CD4-positive, alpha-beta T cell treated with Interleukin-4 for 4 hours (primary cell): ENCODE measurements at regions not wholly inside any gene's neighbourhood (a gene's known extent, or its start where the extent isn't known, plus 50 kb on each side); places are given as distances from the start of the nearest gene placed in this dataset.
"Not testable (repeated sequence)": the region's sequence is repeated elsewhere in the genome, so short reads cannot be mapped to it uniquely, and the experiment has no call there.

Experiments
- DNase-seq: peaks from one replicate; pipeline ENCODE4 v3.0.0-alpha.2; 2020

- not testable (repeated sequence) for DNase-seq
Measured at GRCh38 chr7:118956285-118956684, 731.8 kb downstream of the ANKRD7 start.

- DNase-seq = no peak
Measured at GRCh38 chr7:118969370-118969769, 744.9 kb downstream of the ANKRD7 start.

GRCh38 chr7:118971706-118972105 is 747.2 kb downstream of the ANKRD7 start:
- no peak for DNase-seq

- DNase-seq = no peak
Measured at GRCh38 chr7:118974836-118975235, 750.3 kb downstream of the ANKRD7 start.

- DNase-seq = no peak
Measured at GRCh38 chr7:118995350-118995749, 770.8 kb downstream of the ANKRD7 start.

GRCh38 chr7:119007236-119007635 is 782.7 kb downstream of the ANKRD7 start:
- no peak for DNase-seq

- DNase-seq = no peak
Measured at GRCh38 chr7:119010635-119011034, 786.1 kb downstream of the ANKRD7 start.

- no peak for DNase-seq
Measured at GRCh38 chr7:119026391-119026790, 801.9 kb downstream of the ANKRD7 start.

GRCh38 chr7:119028736-119029135 is 804.2 kb downstream of the ANKRD7 start:
- no peak for DNase-seq

- not testable (repeated sequence) for DNase-seq
Measured at GRCh38 chr7:119032136-119032535, 807.6 kb downstream of the ANKRD7 start.

GRCh38 chr7:119033641-119034040 is 809.1 kb downstream of the ANKRD7 start:
- no peak for DNase-seq

- no peak for DNase-seq
Measured at GRCh38 chr7:119037941-119038340, 813.4 kb downstream of the ANKRD7 start.

GRCh38 chr7:119046068-119046467 is 821.6 kb downstream of the ANKRD7 start:
- DNase-seq = no peak

GRCh38 chr7:119065966-119066365 is 841.5 kb downstream of the ANKRD7 start:
- no peak for DNase-seq

GRCh38 chr7:119086026-119086425 is 861.5 kb downstream of the ANKRD7 start:
- no peak for DNase-seq

GRCh38 chr7:119090851-119091250 is 866.3 kb downstream of the ANKRD7 start:
- DNase-seq = no peak

- DNase-seq = no peak
Measured at GRCh38 chr7:119096683-119097082, 872.2 kb downstream of the ANKRD7 start.

GRCh38 chr7:119100611-119101258 is 876.2 kb downstream of the ANKRD7 start:
- DNase-seq = not testable (repeated sequence)

GRCh38 chr7:119102291-119102690 is 877.8 kb downstream of the ANKRD7 start:
- no peak for DNase-seq

GRCh38 chr7:119105381-119105780 is 880.9 kb downstream of the ANKRD7 start:
- no peak for DNase-seq

- DNase-seq = no peak
Measured at GRCh38 chr7:119123326-119123725, 898.8 kb downstream of the ANKRD7 start.

- DNase-seq = no peak
Measured at GRCh38 chr7:119127706-119128105, 903.2 kb downstream of the ANKRD7 start.

- DNase-seq = no peak
Measured at GRCh38 chr7:119132436-119132835, 907.9 kb downstream of the ANKRD7 start.

- no peak for DNase-seq
Measured at GRCh38 chr7:119167431-119167830, 942.9 kb downstream of the ANKRD7 start.

- DNase-seq = no peak
Measured at GRCh38 chr7:119172043-119172442, 947.5 kb downstream of the ANKRD7 start.
